Tibial nerve (tissue), 4 donors: ENCODE measurements at regions not wholly inside any gene's neighbourhood (a gene's known extent, or its start where the extent isn't known, plus 50 kb on each side); places are given as distances from the start of the nearest gene placed in this dataset.

Experiments
- DNase-seq, 2 donors: peaks; one replicate each; pipeline ENCODE4 v3.0.0-alpha.2; 2019; ENCODE audit warnings: low spot score in 2 of 2
- H3K27ac ChIP-seq, 4 donors: fragments of 200-600 bp; sonication (generic) in 3 of 4; one replicate each; pipeline ENCODE4 v1.5.1; 2017 to 2019; ENCODE audit warnings: mild to moderate bottlenecking in 1 of 4
- H3K27me3 ChIP-seq, 2 donors: fragments of 200-600 bp; sonication (generic) in 1 of 2; one replicate each; pipeline versions ENCODE4 v1.5.1 to v1.6.0; 2017 to 2019
- H3K36me3 ChIP-seq, 3 donors: fragments of 200-600 bp; sonication (generic); one replicate each; pipeline ENCODE4 v1.5.1; 2018 to 2019
- H3K4me1 ChIP-seq, 4 donors: fragments of 200-600 bp; sonication (generic) in 3 of 4; one replicate each; pipeline ENCODE4 v1.5.1; 2017 to 2019
- H3K4me3 ChIP-seq, 4 donors: fragments of 200-600 bp; sonication (generic) in 3 of 4; one replicate each; pipeline ENCODE4 v1.5.1; 2017 to 2019; ENCODE audit warnings: mild to moderate bottlenecking in 1 of 4, moderate library complexity in 1 of 4
- H3K9me3 ChIP-seq, 4 donors: fragments of 200-600 bp; sonication (generic) in 3 of 4; one replicate each; pipeline ENCODE4 v1.5.1; 2017 to 2019
- EP300 ChIP-seq, 2 donors: sonication (generic); formaldehyde crosslinking; IDR thresholded peaks; one replicate each; pipeline ENCODE4 v1.6.1; 2017; ENCODE audit warnings: antibody characterized with exemption in 2 of 2, mild to moderate bottlenecking in 1 of 2
- POLR2A ChIP-seq, 2 donors: fragments of 450-650 bp; IDR thresholded peaks; one replicate each; pipeline ENCODE4 v1.6.1; 2017; ENCODE audit warnings: antibody characterized with exemption in 2 of 2, mild to moderate bottlenecking in 2 of 2, moderate library complexity in 2 of 2
- WGBS, 2 donors: methylation state at CpG; one replicate each; pipeline ENCODE4 v1.1.5; 2018; 5-methylcytosine and 5-hydroxymethylcytosine counted together
- TF ChIP-seq, protein P1 (sequence below), 5 experiments: fragments of 200-600 bp in 3 of 5; fragments of 450-650 bp in 2 of 5; sonication (generic) in 3 of 5; IDR thresholded peaks; one replicate each; pipeline ENCODE4 v1.5.1; 2016 to 2019; ENCODE audit warnings: antibody characterized with exemption in 5 of 5, mild to moderate bottlenecking in 3 of 5, moderate library complexity in 2 of 5

DNA sequence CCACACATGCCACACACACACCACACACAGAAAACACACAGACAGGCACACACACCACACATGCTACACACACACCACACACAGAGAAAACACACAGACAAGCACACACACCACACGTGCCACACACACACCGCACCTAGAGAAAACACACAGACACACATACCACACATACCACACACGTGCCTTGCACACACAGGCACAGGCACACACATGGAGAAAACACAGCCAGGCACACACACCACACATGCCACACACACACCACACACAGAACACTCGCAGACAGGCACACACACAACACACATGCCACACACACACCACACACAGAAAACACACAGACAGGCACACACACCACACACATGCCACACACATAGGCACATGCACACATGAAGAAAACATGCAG, 242.1 kb upstream of the MYT1L start:
- no peaks in the 10 kb centered on the region for H3K36me3 ChIP-seq
- H3K4me1 ChIP-seq: no peaks in the 10 kb centered on the region
- WGBS, 2 donors: 85 to 91% methylated on average over 4 of the region's 4 CpGs
- no peak for DNase-seq
- no peak for TF ChIP-seq EP300 (IDR thresholded peaks at IDR 0.05)
- TF ChIP-seq POLR2A (IDR thresholded peaks at IDR 0.05): no peak
- TF ChIP-seq, protein P1, sequence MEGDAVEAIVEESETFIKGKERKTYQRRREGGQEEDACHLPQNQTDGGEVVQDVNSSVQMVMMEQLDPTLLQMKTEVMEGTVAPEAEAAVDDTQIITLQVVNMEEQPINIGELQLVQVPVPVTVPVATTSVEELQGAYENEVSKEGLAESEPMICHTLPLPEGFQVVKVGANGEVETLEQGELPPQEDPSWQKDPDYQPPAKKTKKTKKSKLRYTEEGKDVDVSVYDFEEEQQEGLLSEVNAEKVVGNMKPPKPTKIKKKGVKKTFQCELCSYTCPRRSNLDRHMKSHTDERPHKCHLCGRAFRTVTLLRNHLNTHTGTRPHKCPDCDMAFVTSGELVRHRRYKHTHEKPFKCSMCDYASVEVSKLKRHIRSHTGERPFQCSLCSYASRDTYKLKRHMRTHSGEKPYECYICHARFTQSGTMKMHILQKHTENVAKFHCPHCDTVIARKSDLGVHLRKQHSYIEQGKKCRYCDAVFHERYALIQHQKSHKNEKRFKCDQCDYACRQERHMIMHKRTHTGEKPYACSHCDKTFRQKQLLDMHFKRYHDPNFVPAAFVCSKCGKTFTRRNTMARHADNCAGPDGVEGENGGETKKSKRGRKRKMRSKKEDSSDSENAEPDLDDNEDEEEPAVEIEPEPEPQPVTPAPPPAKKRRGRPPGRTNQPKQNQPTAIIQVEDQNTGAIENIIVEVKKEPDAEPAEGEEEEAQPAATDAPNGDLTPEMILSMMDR (IDR thresholded peaks at IDR 0.05): no peak
- no peaks in the 10 kb centered on the region for H3K9me3 ChIP-seq
- peaks cover 0 to 5% of the 10 kb centered on the region in 2 donors for H3K27me3 ChIP-seq
- no peak overlapping the region for H3K4me3 ChIP-seq
- H3K27ac ChIP-seq: no peak overlapping the region

DNA sequence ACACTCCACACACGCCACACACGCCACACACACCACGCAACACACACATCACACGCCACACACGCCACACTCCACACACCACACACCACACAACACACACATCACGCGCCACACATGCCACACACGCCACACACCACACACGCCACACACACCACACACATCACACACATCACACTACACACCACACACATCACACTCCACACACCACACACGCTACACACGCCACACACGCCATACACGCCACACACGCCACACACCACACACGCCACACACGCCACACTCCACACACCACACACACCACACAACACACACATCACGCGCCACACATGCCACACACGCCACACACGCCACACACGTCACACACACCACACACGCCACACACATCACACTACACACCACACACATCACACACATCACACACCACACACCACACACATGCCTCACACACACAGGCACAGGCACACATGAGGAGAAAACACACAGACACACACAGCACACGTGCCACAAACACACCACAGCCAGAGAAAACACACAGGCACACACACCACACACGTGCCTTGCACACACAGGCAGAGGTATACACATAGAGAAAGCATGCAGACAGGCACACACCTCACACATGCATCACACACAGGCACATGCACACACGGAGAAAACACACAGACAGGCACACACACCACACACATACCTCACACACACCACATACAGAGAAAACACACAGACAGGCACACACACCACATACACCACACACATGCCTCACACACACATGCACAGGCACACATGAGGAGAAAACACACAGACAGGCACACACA, 241.5 kb upstream of the MYT1L start:
- Histone ChIP-seq H3K27ac (no peak overlapping the region), H3K27me3 (peaks cover 0 to 5% of the 10 kb centered on the region in 2 donors), H3K9me3 (no peaks in the 10 kb centered on the region), H3K36me3 (no peaks in the 10 kb centered on the region), H3K4me3 (no peak overlapping the region), H3K4me1 (no peaks in the 10 kb centered on the region)
- TF ChIP-seq POLR2A (IDR thresholded peaks at IDR 0.05) (no peak), EP300 (IDR thresholded peaks at IDR 0.05) (no peak)
- TF ChIP-seq, protein P1 (IDR thresholded peaks at IDR 0.05): no peak
- WGBS, 2 donors: 92 to 95% methylated on average over 25 of the region's 25 CpGs
- no peak for DNase-seq

DNA sequence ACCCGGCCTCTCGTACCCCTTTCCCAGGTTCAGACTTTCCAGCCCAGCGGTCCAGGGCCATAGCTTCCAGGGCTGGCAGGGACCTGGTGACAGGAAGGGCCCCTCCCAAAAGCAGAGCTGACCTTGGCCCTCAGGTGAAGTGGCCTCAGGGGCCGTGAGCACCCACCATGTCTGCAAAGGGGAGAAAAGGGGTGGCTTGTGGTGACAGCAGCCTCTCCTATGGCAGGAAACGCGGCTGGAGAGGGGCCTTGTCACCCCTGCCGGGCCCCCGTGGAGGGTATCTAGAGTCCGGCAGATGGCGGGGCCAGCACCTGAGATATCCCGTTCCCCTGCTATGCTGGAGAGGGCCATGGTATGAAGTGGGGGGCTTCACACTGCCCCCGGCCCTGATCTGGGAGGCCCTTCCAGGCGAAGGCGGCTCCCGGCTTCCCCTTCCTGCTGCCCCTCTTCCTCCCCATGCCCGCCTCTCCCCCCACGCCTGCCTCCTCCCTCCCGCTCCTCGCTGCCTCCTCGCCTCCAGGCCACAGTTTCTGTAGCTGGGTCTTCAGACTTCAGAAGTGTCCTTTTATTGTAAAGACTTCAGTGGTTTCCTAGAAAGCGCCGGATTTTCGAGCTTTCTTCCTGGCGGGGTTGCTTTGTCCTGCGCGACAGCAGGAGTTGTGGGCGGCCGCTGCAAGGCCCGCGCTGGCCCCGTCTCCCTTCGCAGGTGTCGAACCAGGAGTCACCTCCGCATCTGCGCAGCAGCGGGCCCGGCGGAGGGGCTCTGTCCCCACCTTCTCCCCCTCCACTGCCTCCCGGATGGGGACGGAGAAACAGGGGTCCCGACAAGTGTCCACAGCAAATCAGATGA, 240.5 kb upstream of the MYT1L start:
- no peak overlapping the region for H3K4me3 ChIP-seq
- 89 to 91% methylated on average over 28 to 39 of the region's 41 CpGs for WGBS, 2 donors
- DNase-seq: no peak

DNA sequence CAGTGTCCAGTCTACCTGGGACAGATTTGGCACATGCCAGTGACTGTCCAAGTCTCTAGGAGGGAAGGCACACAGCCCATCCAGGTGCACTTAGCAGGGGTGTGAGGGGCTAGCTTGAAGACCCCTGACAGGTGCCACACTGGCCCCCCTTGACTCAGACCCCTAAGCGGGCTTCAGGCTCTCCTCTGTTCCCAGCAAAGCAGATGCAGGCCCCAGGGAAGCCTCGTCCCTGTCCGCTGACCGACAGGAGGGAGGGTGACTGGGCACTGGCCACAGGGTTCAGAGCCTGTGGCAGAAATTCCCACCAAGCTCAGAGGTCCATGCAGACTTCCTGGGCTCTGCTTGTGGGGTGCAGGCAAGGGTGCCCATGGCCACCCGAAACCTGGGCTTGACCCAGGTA, 239.8 kb upstream of the MYT1L start:
- Histone ChIP-seq H3K9me3 (no peaks in the 10 kb centered on the region), H3K36me3 (no peaks in the 10 kb centered on the region), H3K27ac (no peak overlapping the region), H3K27me3 (peaks cover 0 to 5% of the 10 kb centered on the region in 2 donors), H3K4me3 (no peak overlapping the region), H3K4me1 (no peaks in the 10 kb centered on the region)
- WGBS, 2 donors: 84 to 98% methylated on average over 2 to 5 of the region's 5 CpGs
- TF ChIP-seq, protein P1 (IDR thresholded peaks at IDR 0.05): no peak
- TF ChIP-seq EP300 (IDR thresholded peaks at IDR 0.05): no peak
- no peak for TF ChIP-seq POLR2A (IDR thresholded peaks at IDR 0.05)
- no peak for DNase-seq

More for the DNA sequence above, 240.5 kb upstream of the MYT1L start:
- Histone ChIP-seq H3K27me3 (peaks cover 0 to 5% of the 10 kb centered on the region in 2 donors), H3K27ac (no peak overlapping the region), H3K9me3 (no peaks in the 10 kb centered on the region), H3K4me1 (no peaks in the 10 kb centered on the region), H3K36me3 (no peaks in the 10 kb centered on the region)
- TF ChIP-seq, protein P1 (IDR thresholded peaks at IDR 0.05): no peak
- TF ChIP-seq EP300 (IDR thresholded peaks at IDR 0.05) (no peak), POLR2A (IDR thresholded peaks at IDR 0.05) (no peak)

DNA sequence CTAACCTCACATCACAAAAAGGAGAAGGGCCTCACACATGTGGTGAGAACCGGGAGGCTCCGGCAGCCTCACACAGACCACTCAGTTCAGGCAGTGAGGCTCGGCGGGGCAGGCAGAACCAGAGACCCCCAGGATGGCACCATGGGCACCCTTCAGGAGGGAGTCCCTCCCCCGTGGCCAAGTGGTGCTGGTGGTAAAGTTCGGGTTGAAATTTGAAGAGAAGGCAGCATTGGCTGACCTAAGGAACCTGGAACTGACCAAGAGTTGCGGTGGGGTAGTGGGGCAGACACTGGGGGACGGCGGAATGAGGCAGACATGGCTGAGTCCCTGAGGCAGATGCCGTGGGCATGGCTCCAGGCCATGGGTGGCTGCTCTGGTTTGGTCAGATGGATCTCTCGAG, 239.3 kb upstream of the MYT1L start:
- H3K4me3 ChIP-seq: no peak overlapping the region
- H3K27me3 ChIP-seq: peaks cover 0 to 5% of the 10 kb centered on the region in 2 donors
- DNase-seq: no peak
- WGBS, 2 donors: 86 to 90% methylated on average over 11 of the region's 11 CpGs
- H3K9me3 ChIP-seq: no peaks in the 10 kb centered on the region
- no peak overlapping the region for H3K27ac ChIP-seq
- no peaks in the 10 kb centered on the region for H3K4me1 ChIP-seq
- H3K36me3 ChIP-seq: no peaks in the 10 kb centered on the region
- TF ChIP-seq POLR2A (IDR thresholded peaks at IDR 0.05) (no peak), EP300 (IDR thresholded peaks at IDR 0.05) (no peak)
- TF ChIP-seq, protein P1 (IDR thresholded peaks at IDR 0.05): no peak
